ENCODE measurements at regions not wholly inside any gene's neighbourhood (a gene's known extent, or its start where the extent isn't known, plus 50 kb on each side); places are given as distances from the start of the nearest gene placed in this dataset.

GRCh38 chr9:2934883-2935282, 91.0 kb upstream of the PUM3 start:
- TF ChIP-seq, protein P1, sequence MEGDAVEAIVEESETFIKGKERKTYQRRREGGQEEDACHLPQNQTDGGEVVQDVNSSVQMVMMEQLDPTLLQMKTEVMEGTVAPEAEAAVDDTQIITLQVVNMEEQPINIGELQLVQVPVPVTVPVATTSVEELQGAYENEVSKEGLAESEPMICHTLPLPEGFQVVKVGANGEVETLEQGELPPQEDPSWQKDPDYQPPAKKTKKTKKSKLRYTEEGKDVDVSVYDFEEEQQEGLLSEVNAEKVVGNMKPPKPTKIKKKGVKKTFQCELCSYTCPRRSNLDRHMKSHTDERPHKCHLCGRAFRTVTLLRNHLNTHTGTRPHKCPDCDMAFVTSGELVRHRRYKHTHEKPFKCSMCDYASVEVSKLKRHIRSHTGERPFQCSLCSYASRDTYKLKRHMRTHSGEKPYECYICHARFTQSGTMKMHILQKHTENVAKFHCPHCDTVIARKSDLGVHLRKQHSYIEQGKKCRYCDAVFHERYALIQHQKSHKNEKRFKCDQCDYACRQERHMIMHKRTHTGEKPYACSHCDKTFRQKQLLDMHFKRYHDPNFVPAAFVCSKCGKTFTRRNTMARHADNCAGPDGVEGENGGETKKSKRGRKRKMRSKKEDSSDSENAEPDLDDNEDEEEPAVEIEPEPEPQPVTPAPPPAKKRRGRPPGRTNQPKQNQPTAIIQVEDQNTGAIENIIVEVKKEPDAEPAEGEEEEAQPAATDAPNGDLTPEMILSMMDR (IDR thresholded peaks at IDR 0.05) = no peak
- no peak for TF ChIP-seq POLR2A (IDR thresholded peaks at IDR 0.05; ENCODE audit: low read depth)
- TF ChIP-seq EP300 (IDR thresholded peaks at IDR 0.05) = no peak
